Left renal cortex interstitium (tissue), 4 donors: ENCODE measurements at regions not wholly inside any gene's neighbourhood (a gene's known extent, or its start where the extent isn't known, plus 50 kb on each side); places are given as distances from the start of the nearest gene placed in this dataset.

Experiments used
- DNase-seq, 4 donors: peaks; one replicate each; pipeline ENCODE4 v3.0.0-alpha.2; 2013; ENCODE audit warnings: low read depth in 4 of 4, low spot score in 2 of 4, missing footprints in 1 of 4

GRCh38 chr4:112845386-112845785 lies 204.1 kb upstream of the ANK2 start:
- DNase-seq, result no peak

- DNase-seq, result no peak
Measured at GRCh38 chr4:112847045-112847444, 202.4 kb upstream of the ANK2 start.

- no peak for DNase-seq
Measured at GRCh38 chr4:112847781-112848180, 201.7 kb upstream of the ANK2 start.

GRCh38 chr4:112848911-112849310 lies 200.5 kb upstream of the ANK2 start:
- no peak for DNase-seq

- DNase-seq, result no peak
Measured at GRCh38 chr4:112852601-112853000, 196.9 kb upstream of the ANK2 start.

- DNase-seq, result no peak
Measured at GRCh38 chr4:112853662-112854256, 195.7 kb upstream of the ANK2 start.

GRCh38 chr4:112854420-112854819 lies 195.0 kb upstream of the ANK2 start:
- no peak for DNase-seq

- no peak for DNase-seq
Measured at GRCh38 chr4:112855058-112855457, 194.4 kb upstream of the ANK2 start.

- DNase-seq, result no peak
Measured at GRCh38 chr4:112857461-112857860, 192.0 kb upstream of the ANK2 start.

GRCh38 chr4:112858751-112859150 lies 190.7 kb upstream of the ANK2 start:
- no peak for DNase-seq

GRCh38 chr4:112859456-112860184 lies 189.8 kb upstream of the ANK2 start:
- no peak for DNase-seq

GRCh38 chr4:112860830-112861690 lies 188.4 kb upstream of the ANK2 start:
- DNase-seq, result no peak

GRCh38 chr4:112861691-112862674 lies 187.5 kb upstream of the ANK2 start:
- DNase-seq, result no peak

GRCh38 chr4:112865443-112865842 lies 184.0 kb upstream of the ANK2 start:
- DNase-seq, result no peak

GRCh38 chr4:112876316-112876715 lies 173.1 kb upstream of the ANK2 start:
- DNase-seq, result no peak

- no peak for DNase-seq
Measured at GRCh38 chr4:112881842-112882241, 167.6 kb upstream of the ANK2 start.

GRCh38 chr4:112882286-112882685 lies 167.2 kb upstream of the ANK2 start:
- DNase-seq, result no peak

- no peak for DNase-seq
Measured at GRCh38 chr4:112884406-112884805, 165.0 kb upstream of the ANK2 start.

- DNase-seq, result no peak
Measured at GRCh38 chr4:112885897-112886296, 163.6 kb upstream of the ANK2 start.

GRCh38 chr4:112888622-112889021 lies 160.8 kb upstream of the ANK2 start:
- no peak for DNase-seq
